ENCODE measurements at regions not wholly inside any gene's neighbourhood (a gene's known extent, or its start where the extent isn't known, plus 50 kb on each side); places are given as distances from the start of the nearest gene placed in this dataset.

- CTCF ChIA-PET, result no interaction called here
- DNase-seq (ENCODE audit: low read depth, low spot score) (no peak), ATAC-seq (no peak)
- Histone ChIP-seq H3K9ac (ENCODE audit: low read length) (no peak overlapping the region), H3K9me3 (ENCODE audit: control insufficient read depth in 1 of 2, insufficient read depth in 1 of 2, low read depth in 1 of 2, low read length in 2 of 2) (no peaks in the 10 kb centered on the region), H3K4me3 (replicated peaks in 1 of 2; ENCODE audit: low read depth in 1 of 2, low read length in 2 of 2) (no peak overlapping the region), H3K27me3 (ENCODE audit: insufficient read depth, low read length) (no peaks in the 10 kb centered on the region), H3K4me1 (ENCODE audit: control insufficient read depth in 1 of 2, insufficient read depth in 2 of 2, low read length in 2 of 2) (no peaks in the 10 kb centered on the region), H4K20me1 (ENCODE audit: insufficient read depth) (no peaks in the 10 kb centered on the region), H3K4me2 (ENCODE audit: low read length) (no peak overlapping the region), H3K9me2 (ENCODE audit: insufficient read depth) (no peaks in the 10 kb centered on the region), H3K36me3 (ENCODE audit: control insufficient read depth in 1 of 2, insufficient read depth in 2 of 2, low read length in 2 of 2) (no peaks in the 10 kb centered on the region), H3K79me2 (ENCODE audit: insufficient read depth, low read length) (no peaks in the 10 kb centered on the region), H2AFZ (ENCODE audit: low read depth, low read length, poor library complexity, severe bottlenecking) (no peak overlapping the region), H3K27ac (ENCODE audit: low read depth, low read length) (no peak overlapping the region)
- POLR2A ChIA-PET, result no interaction called here
- no TSS peak for BruUV-seq (replicated peaks)
- RAD21 ChIA-PET (ENCODE audit: low non-redundant PET in 1 of 2, low total read pairs in 2 of 2, uncharacterized antibody in 2 of 2, unreplicated experiment in 2 of 2), result no interaction called here
- intact Hi-C loops (cut with micrococcal nuclease), result no loop called here
- TF ChIP-seq POLR2AphosphoS5 (IDR thresholded peaks at IDR 0.05; ENCODE audit: low read depth, low read length) (no peak), ZFX (IDR thresholded peaks at IDR 0.05) (no peak), ATF3 (IDR thresholded peaks at IDR 0.05) (no peak), MAX (IDR thresholded peaks at IDR 0.05) (no peak), ZNF274 (IDR thresholded peaks at IDR 0.05; ENCODE audit: low read depth, low read length) (no peak), EZH2phosphoT487 (IDR thresholded peaks at IDR 0.05; ENCODE audit: borderline replicate concordance) (no peak), CTCF (IDR thresholded peaks at IDR 0.05 in 2 of 3, conservative IDR thresholded peaks at IDR 0.05 in 1 of 3; ENCODE audit: borderline replicate concordance in 1 of 3, insufficient read depth in 1 of 3, low read depth in 2 of 3, low read length in 2 of 3) (no peak), FOSL1 (IDR thresholded peaks at IDR 0.05; ENCODE audit: low read depth) (no peak), RAD21 (IDR thresholded peaks at IDR 0.05; ENCODE audit: low read depth) (no peak)
Measured at GRCh38 chr13:32837973-32838927, 178.0 kb upstream of the KL start.

Data from HCT116 (cell line).